RPMI8226 (cell line): ENCODE measurements at regions not wholly inside any gene's neighbourhood (a gene's known extent, or its start where the extent isn't known, plus 50 kb on each side); places are given as distances from the start of the nearest gene placed in this dataset.

Experiments
- DNase-seq: peaks from one replicate; pipeline ENCODE4 v3.0.0-alpha.2; 2015

DNA sequence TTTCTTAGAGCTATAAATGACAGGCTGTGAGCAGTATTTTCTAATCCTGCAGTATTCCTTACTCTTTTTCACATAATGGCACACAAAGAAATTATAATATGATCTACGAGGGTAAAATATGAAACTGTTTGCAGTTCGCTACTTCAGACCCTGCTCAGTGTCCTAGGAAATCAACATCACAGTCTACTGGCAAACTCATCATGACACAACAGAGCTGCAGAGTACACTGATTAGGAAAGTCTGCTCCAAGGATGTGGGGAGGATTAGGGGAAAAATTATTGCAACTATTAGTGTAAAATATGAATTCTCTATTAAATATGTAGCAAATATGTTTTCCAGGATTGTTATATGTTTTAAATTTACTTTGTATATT is 149.2 kb upstream of the REG3G start:
- no peak for DNase-seq

DNA sequence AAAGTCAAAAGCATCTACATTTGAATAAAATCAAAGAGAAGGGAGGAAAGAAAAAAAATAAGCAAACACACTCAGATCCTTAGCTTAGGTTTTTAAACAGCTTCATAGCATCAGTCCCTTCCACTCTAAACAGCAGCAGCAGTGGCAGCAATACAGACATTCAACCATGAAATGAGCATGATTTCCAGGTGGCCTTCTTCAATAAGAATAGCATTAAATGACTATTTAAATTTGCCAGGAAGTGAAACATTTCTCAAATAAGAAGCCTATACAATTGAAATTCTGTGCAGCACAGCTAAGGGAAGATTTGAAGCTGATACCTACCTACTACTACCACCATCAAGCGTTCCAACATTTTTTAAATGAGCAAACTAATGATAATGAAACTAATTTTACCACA is 138.1 kb upstream of the REG3G start:
- no peak for DNase-seq

DNA sequence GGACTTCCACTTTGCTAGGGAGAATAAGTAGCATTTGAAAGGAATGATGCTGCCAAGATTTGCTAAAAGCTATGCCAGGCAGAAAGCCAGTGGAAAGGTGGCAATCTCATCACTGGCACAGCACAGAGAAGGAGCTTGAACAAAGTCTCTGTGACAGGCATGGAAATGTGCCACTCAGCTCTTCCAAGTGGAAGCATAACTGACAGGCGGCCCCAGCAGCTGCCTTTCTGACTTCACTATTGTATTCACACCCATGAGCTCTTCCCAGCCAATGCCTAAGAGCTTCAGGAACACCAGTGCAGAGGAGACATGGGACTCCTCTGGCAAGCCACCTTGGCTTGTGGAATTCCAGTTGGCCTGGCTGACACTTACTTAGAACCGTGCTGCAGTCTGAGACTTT is 134.6 kb upstream of the REG3G start:
- no peak for DNase-seq

DNA sequence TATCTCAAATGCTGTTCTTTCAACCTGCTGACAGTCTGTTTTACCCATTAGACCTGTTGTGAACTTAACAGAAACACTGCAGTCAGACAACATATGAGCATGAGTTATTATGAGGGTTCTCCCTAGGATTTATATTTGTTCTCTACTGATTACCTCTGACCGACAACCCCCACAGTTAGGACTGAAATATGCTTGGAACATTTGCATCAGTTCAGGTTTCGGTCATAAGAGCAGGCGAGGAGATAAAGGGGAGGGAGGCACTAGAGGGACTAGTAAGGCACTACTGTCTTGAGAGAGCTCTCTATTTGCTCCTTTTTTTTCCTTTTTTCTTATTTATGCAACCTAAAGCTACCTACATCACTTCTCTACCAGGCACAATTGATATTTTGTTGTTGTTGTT is 133.2 kb upstream of the REG3G start:
- DNase-seq, result no peak

DNA sequence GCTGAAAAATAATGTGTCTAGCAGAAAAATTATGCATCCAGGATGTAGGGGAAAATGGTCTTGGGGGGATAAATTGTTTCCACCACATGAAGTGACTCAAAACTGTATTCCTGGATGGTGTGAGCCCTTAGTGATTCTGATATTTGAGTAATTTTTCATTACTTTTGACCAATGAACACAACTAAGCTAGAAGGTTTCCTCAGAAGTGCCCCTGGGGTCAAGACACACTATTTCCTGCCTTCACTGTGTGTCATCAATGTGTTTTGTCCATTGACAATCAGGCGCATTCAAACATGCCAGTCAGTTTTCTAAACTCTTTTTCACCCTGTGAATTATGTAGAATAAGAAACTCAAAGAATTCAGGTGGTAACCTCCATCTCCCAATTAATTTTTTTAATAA is 130.5 kb upstream of the REG3G start:
- no peak for DNase-seq

GRCh38 chr2:78896536-78896935 is 129.0 kb upstream of the REG3G start:
- DNase-seq, result no peak

GRCh38 chr2:78907089-78907488 is 118.4 kb upstream of the REG3G start:
- DNase-seq, result no peak

- no peak for DNase-seq
These were observed 116.5 kb upstream of the REG3G start for GRCh38 chr2:78908973-78909372.

- DNase-seq, result no peak
These were observed 115.1 kb upstream of the REG3G start for GRCh38 chr2:78910376-78910775.

- DNase-seq, result no peak
These were observed 112.2 kb upstream of the REG3G start for GRCh38 chr2:78913257-78913656.

DNA sequence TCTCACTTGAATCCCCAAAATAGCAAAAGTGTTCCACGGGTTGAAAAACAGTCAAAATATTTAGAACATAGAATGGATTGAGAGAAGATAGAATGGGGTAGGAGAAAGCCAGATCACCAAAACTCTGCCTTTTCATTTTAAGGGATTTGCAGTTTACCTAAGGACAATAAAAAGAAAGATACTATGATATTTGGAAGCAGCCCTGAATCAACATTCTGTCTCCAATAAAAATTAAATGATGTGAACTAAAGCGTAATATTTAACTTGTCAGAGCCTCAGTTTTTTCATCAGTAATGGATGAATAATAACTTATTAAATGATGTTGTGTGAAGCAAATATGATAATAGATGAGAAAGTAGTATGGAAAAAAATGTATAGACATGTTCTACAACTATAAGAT is 100.2 kb upstream of the REG3G start:
- no peak for DNase-seq

DNA sequence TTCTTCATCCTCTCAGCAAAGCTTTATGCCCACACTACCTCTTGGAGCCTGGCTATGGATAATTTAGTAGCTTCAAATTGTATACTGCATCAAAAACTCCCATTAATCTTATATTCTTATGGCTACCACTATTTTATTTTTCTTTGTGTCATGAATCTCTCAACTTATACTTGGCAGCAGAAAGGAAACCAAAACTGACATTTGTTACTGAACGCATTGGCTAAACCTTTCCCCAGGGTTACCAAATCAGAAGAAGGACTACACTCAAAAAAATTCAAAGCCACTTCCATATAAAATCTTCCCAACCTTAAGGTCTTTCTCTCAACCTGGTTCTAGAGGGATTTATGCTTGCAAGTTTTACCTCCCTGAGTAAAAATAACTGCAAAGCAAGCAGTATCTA is 97.0 kb upstream of the REG3G start:
- no peak for DNase-seq

DNA sequence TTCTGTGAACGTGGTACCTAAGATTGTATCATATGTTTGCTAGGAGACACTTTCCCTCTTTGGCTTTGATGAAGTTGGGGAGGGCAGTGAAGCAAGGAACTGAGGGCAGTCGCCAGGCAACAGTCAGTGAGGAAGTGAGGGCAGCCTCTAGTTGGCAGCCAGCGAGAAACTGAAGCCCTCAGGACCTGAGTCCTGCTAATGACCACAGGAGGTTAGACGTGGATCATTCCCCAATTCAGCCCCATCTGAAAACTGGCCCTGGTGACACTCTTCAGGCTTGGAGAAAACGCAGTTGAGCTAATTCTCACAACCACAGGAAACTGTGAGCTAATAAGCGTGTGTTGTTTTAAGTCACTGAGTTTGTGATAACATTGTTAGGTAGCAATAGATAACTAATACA is 84.5 kb upstream of the REG3G start:
- DNase-seq, result no peak

- no peak for DNase-seq
These were observed 83.8 kb upstream of the REG3G start for GRCh38 chr2:78941751-78942150.

- DNase-seq, result no peak
These were observed 61.6 kb upstream of the REG3G start for GRCh38 chr2:78963881-78964280.

DNA sequence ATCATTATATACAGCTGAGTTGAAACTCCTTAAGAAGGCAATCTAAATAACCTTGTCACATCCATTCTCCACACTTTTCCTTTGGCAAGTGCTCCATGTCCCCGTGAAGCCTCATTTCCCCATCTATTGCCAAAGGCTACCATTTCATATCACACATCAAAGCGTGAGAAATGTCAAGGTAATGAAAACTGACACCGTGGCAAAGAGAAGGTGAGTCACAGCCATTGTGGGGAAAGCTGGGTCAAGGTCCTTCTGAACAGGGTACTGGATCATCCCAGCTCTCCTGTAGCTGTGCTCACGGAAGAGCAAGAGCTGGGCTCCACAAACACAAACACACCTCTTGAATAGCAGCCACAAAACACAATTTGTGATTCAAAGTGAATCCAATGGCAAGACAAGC is 58.2 kb upstream of the REG3G start:
- no peak for DNase-seq

DNA sequence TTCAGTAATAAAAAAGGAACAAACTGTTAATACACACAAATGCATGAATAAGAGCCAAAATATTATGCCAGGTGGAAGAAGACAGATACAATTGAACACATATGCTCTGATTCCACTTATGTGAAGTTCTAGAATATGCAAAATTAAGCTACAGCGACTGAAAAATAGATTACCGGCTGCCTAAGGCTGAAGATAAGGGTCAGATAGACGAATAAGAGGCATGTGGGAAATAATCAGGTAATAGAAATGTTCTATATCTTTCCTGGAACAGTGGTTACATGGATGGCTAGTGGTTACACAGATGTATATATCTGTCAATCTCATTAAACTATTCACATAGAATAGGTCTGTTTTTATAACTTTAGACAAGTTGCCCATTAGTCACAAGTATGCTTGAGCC is 51.9 kb upstream of the REG3G start:
- DNase-seq, result no peak
